K562 (cell line): ENCODE measurements at regions not wholly inside any gene's neighbourhood (a gene's known extent, or its start where the extent isn't known, plus 50 kb on each side); places are given as distances from the start of the nearest gene placed in this dataset.

ENCODE experiments used
- ATAC-seq: fragments of 200-7000 bp; cut with Tn5 transposase; 3 replicates; pipeline ENCODE4 v1.9.1; 2020; ENCODE audit warnings: moderate library complexity
- BruUV-seq: library from RNA; stranded (reverse); fragments of 400-500 nt; replicated peaks from 2 replicates; lab custom pipeline; 2021; lab: Mats Ljungman, UMichigan
- CTCF ChIA-PET: fragments of 300-600 bp; formaldehyde crosslinking; extraction: SDS; loops from one replicate; lab custom pipeline; 2021; ENCODE audit warnings: low intra/inter-chr PET ratio; lab: Yijun Ruan, JAX
- POLR2A ChIA-PET: fragments of 300-600, 350-650 bp; sonication (Branson Sonifier 250); formaldehyde crosslinking; extraction: SDS; loops from one replicate; lab custom pipeline; 2021; ENCODE audit warnings: antibody characterized with exemption, inconsistent platforms; lab: Yijun Ruan, JAX
- DNase-seq, 4 experiments: peaks; one replicate each; pipeline versions ENCODE4 v3.0.0 to v3.0.0-alpha.2; 2011 to 2018; ENCODE audit warnings: low spot score in 3 of 4, mixed read lengths in 3 of 4; ENCODE audit errors: extremely low read depth in 1 of 4
- FAIRE-seq: peaks from 2 replicates; lab custom pipeline; 2011; peaks lifted over from hg19 to GRCh38; lab: Jason Lieb, UNC
- H2AFZ ChIP-seq: 2 replicates; pipeline ENCODE4 v1.6.0; 2011; ENCODE audit warnings: low read depth, low read length, control low read depth, inconsistent platforms
- H3K27ac ChIP-seq: fragments of 200-600 bp; 3 replicates; pipeline ENCODE4 v1.8.0; 2011; ENCODE audit warnings: low read depth, mild to moderate bottlenecking, control low read depth, inconsistent platforms, low read length, moderate library complexity, mixed read lengths; ENCODE audit errors: extremely low read depth
- H3K27me3 ChIP-seq, 2 experiments: fragments of 300-600 bp in 1 of 2; 2 replicates in 1 of 2; 3 replicates in 1 of 2; pipeline versions ENCODE4 v1.6.0 to v1.8.0; 2011; ENCODE audit warnings: inconsistent platforms in 2 of 2, low read length in 2 of 2, mild to moderate bottlenecking in 1 of 2, mixed read lengths in 1 of 2, moderate library complexity in 1 of 2; ENCODE audit not compliant: control insufficient read depth in 2 of 2, insufficient read depth in 2 of 2
- H3K36me3 ChIP-seq: fragments of 300-600 bp; 3 replicates; pipeline ENCODE4 v1.8.0; 2011; ENCODE audit warnings: mild to moderate bottlenecking, low read length, inconsistent platforms; ENCODE audit not compliant: control insufficient read depth, insufficient read depth
- H3K4me1 ChIP-seq, 2 experiments: fragments of 200-600 bp in 1 of 2; replicated peaks in 1 of 2; 2 replicates in 1 of 2; 3 replicates in 1 of 2; pipeline versions ENCODE4 v1.5.1 to v1.8.0; 2011; ENCODE audit warnings: inconsistent platforms in 2 of 2, low read length in 2 of 2, mild to moderate bottlenecking in 1 of 2, mixed read lengths in 1 of 2, moderate library complexity in 1 of 2; ENCODE audit not compliant: control insufficient read depth in 2 of 2, insufficient read depth in 2 of 2
- H3K4me2 ChIP-seq: 2 replicates; pipeline ENCODE4 v1.6.1; 2011; ENCODE audit warnings: low read length, control low read depth, inconsistent platforms, mixed read lengths; ENCODE audit not compliant: insufficient read depth
- H3K4me3 ChIP-seq: fragments of 200-600 bp; sonication (generic), shearing (Covaris generic); 2 replicates; pipeline ENCODE4 v1.5.1; 2016; ENCODE audit warnings: control low read depth, inconsistent platforms
- H3K79me2 ChIP-seq: fragments of 200-600 bp; 3 replicates; pipeline ENCODE4 v1.8.0; 2011; ENCODE audit warnings: low read length, inconsistent platforms; ENCODE audit not compliant: control insufficient read depth, insufficient read depth
- H3K9ac ChIP-seq, 2 experiments: 2 replicates each; pipeline versions ENCODE4 v1.6.0 to v1.6.1; 2011; ENCODE audit warnings: low read depth in 2 of 2, low read length in 2 of 2, control low read depth in 1 of 2, inconsistent platforms in 1 of 2, mild to moderate bottlenecking in 1 of 2, mixed read lengths in 1 of 2; ENCODE audit not compliant: insufficient read depth in 1 of 2
- H3K9me1 ChIP-seq: one replicate; pipeline ENCODE4 v1.6.0; 2011; ENCODE audit warnings: inconsistent platforms, mild to moderate bottlenecking, low read length, moderate library complexity; ENCODE audit not compliant: control insufficient read depth, insufficient read depth
- H3K9me3 ChIP-seq: replicated peaks from 2 replicates; pipeline ENCODE4 v1.5.1; 2011; ENCODE audit warnings: low read depth, low read length, inconsistent platforms; ENCODE audit not compliant: control insufficient read depth, insufficient read depth
- H4K20me1 ChIP-seq: replicated peaks from 2 replicates; pipeline ENCODE4 v1.6.1; 2011; ENCODE audit warnings: low read length, inconsistent platforms, mixed read lengths; ENCODE audit not compliant: control insufficient read depth, insufficient read depth
- WGBS: fragments of 100-300 bp; shearing (Covaris generic); methylation state at CpG from one replicate; pipeline ENCODE4 v1.1.6; 2016; ENCODE audit warnings: low coverage, mixed read lengths; ENCODE audit not compliant: insufficient coverage; ENCODE audit errors: missing lambda C conversion rate; 5-methylcytosine and 5-hydroxymethylcytosine counted together
- in situ Hi-C: fragments of 300-500 bp; cut with MboI; formaldehyde crosslinking; loops from 4 replicates; pipeline ENCODE4 v1.15.0; 2018; ENCODE audit warnings: inconsistent platforms, mixed read lengths
- intact Hi-C: fragments of 100-400 bp; cut with micrococcal nuclease; formaldehyde crosslinking; loops from 2 replicates; pipeline ENCODE4 v1.14.2; 2022
- TF ChIP-seq, protein P1 (sequence below): fragments of 250-450 bp; sonication (Bioruptor Pico); IDR thresholded peaks from 2 replicates; pipeline ENCODE4 v1.5.0; 2021; ENCODE audit warnings: mild to moderate bottlenecking, moderate library complexity
- TF ChIP-seq, protein P2 (sequence below): fragments of 450-650 bp; IDR thresholded peaks from 2 replicates; pipeline ENCODE4 v1.6.1; 2016; ENCODE audit warnings: antibody characterized with exemption

DNA sequence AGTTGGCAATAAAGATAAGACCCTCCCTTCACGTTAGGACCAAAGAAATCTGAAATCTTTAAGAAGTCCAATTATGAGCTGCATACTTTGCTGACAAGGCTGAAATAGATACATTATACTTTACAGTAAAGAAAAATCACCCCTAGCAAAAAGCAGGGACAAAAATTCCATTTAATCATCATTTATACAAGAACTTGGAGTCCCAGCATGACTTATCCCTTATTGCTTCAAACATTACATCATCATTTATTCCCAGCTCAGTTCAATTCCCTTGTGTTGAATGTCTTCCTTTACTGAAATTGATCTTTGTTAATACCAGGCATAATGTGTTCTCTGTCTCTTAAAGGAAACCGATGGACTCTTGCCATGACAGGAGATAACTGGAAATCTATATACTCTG is 449.6 kb upstream of the CCDC196 start:
- Histone ChIP-seq H3K27me3 (no peaks in the 10 kb centered on the region), H3K36me3 (no peaks in the 10 kb centered on the region), H3K9ac (no peak overlapping the region), H4K20me1 (no peaks in the 10 kb centered on the region), H3K4me2 (no peak overlapping the region), H2AFZ (no peak overlapping the region), H3K79me2 (no peaks in the 10 kb centered on the region), H3K4me3 (no peak overlapping the region), H3K4me1 (no peaks in the 10 kb centered on the region), H3K9me3 (no peaks in the 10 kb centered on the region), H3K9me1 (no peaks in the 10 kb centered on the region), H3K27ac (no peak overlapping the region)
- 0% methylated on average over 2 of the region's 2 CpGs for WGBS
- no peak for ATAC-seq
- in situ Hi-C loops (no loop called here), intact Hi-C loops (no loop called here)
- CTCF ChIA-PET: no interaction called here
- POLR2A ChIA-PET: interaction anchor here (0.5 kb wide), 1 partner anchor 333 kb away, joined by 4 read pairs; no protein-coding TSS in a partner anchor
- no TSS peak for BruUV-seq
- no peak for FAIRE-seq
- no peak for DNase-seq
- TF ChIP-seq, protein P1, sequence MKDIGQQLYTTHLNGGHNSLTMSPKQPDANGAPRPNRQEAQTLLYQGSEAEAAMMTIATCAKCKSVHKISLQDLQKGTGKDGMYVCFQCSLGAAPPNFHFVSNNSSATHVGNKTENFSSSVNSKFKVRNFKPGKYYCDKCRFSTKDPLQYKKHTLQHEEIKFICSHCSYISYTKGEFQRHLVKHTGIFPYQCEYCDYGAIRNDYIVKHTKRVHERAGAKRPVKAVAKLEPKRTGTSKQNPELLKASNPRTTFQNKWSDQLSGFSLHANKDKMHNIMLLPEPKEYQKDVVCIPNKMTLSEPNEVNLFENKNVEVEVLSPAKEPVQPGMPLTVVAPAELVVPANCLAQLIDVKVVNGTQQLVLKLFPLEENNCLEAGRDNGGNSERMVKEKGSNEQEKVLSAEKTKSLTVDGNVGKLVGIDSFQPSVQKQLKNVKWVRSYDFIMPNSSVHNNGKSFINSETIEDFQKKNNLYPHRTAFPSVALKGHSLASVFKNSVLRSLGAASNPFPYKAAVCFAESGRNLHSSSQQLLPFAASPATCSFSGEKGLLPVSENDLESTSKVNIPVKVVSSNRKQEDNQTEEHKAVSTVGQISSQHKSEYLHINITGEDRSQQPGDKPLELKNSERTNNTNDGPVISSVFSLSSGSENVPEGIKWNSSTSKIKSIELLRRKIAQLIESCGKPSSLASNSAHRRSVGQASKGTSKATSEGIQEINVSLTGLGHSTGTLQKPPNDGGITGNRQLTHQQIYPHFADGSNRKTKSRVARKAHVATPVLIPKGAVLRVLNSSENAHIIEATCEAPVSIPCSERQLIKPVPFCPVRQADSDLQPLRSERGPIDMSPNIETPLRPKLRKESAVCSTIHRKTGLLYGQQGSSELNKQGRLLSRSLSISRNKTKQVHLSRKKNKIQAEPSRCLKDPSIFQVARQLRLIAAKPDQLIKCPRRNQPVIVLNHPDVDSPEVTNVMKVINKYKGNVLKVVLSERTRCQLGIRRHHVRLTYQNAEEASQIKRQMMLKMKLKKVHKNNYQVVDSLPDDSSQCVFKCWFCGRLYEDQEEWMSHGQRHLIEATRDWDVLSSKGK: no peak
- TF ChIP-seq, protein P2, sequence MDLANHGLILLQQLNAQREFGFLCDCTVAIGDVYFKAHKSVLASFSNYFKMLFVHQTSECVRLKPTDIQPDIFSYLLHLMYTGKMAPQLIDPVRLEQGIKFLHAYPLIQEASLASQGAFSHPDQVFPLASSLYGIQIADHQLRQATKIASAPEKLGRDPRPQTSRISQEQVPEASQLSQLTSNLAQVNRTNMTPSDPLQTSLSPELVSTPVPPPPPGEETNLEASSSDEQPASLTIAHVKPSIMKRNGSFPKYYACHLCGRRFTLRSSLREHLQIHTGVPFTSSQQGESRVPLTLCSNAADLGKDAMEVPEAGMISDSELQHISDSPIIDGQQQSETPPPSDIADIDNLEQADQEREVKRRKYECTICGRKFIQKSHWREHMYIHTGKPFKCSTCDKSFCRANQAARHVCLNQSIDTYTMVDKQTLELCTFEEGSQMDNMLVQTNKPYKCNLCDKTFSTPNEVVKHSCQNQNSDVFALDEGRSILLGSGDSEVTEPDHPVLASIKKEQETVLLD: no peak
